MM.1S (cell line): ENCODE measurements at regions not wholly inside any gene's neighbourhood (a gene's known extent, or its start where the extent isn't known, plus 50 kb on each side); places are given as distances from the start of the nearest gene placed in this dataset.

ENCODE experiments used
- CTCF ChIP-seq: fragments of 300-600 bp; sonication (generic); IDR thresholded peaks from 2 replicates; pipeline ENCODE4 v1.5.1; 2016; ENCODE audit warnings: antibody characterized with exemption, low read length, mixed read lengths
- EZH2 ChIP-seq: fragments of 300-600 bp; sonication (generic); optimal IDR thresholded peaks from 2 replicates; pipeline ENCODE3; 2017; ENCODE audit warnings: low read depth, mild to moderate bottlenecking, antibody characterized with exemption, low read length, mixed read lengths

GRCh38 chr16:6910301-6910700 lies 422.3 kb upstream of the RBFOX1 start:
- no peak for TF ChIP-seq EZH2
- no peak for TF ChIP-seq CTCF
